CD4-positive, alpha-beta T cell treated with Interleukin-2 at 100 ng/mL for 4 hours (primary cell): ENCODE measurements at regions not wholly inside any gene's neighbourhood (a gene's known extent, or its start where the extent isn't known, plus 50 kb on each side); places are given as distances from the start of the nearest gene placed in this dataset.

Experiments used
- DNase-seq: peaks from one replicate; pipeline ENCODE4 v3.0.0-alpha.2; 2020; ENCODE audit warnings: low spot score

DNA sequence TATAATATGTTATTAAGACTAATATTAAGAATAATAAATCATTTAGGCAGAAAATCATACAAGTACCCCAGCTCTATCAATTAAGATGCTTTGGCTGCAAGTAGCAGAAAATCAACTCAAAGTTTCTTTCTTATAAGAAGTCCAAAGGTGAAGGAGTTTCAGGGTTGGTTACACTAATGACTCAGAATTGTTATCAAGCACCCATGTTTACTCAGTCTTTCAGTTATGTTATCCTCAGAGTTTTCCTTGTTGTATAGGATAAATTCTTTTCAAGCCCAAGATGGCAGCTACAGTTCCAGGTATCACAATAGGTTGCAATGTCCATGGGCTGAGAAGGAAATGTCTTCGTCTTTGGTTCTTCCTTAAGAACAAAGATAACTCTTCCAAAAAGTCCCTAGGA is 163.6 kb downstream of the TNFSF18 start:
- DNase-seq = no peak

DNA sequence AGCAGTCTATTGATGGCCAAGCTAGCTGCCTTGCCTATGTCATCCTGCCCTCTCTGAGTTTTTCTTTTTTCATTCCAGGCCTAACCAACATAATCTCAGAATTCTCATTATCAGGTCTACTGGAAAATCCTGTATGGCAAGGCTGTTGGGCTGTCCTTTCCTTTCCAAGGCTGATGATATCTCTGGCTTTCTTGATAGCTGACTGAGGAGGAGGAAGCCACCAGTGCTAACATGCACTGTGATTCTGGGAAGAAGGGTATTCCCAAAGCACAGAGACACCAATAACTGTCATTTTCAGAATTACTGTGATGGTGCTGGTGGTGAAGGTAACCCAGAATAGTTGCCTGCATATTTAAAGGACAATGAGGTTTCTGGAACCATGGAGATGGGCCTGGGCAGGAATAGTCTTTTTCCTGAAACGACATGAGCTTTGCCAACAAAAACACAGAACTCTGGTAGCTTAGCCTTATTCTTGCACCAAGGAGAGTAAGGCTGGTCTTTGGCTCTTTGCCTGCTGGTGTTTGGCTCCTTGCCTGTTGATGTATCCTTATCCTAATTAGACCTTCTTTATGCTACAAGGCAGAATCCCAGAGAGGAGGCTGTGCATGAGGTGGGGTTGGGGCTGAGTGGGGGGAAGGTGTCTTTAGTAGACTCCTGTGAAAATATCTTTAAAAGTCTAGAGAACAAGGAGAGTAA is 157.4 kb downstream of the TNFSF18 start:
- DNase-seq = no peak

- DNase-seq = peak; percentile 29
Observed at GRCh38 chr1:172894349-172895049, 156.2 kb downstream of the TNFSF18 start.

- DNase-seq = peak; percentile 67
Observed at GRCh38 chr1:172895050-172895460, 155.7 kb downstream of the TNFSF18 start.

DNA sequence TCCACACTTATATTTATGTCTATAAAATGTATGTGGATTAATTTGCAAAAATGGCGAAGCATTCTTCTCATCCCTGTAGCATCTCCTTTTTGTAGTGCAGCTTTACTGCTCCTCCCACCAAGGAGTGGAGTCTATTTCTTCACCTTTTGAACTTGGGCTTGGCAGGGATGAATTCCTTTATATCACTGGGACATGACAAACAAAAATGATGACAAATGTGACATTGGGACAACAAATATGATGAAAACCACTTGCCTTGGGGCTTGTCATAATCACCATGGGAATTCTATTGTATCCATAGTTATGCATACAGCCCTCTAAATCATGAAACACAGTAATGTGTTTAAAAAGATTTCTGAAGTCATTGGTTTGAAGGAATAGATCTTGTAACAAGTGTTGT is 155.0 kb downstream of the TNFSF18 start:
- no peak for DNase-seq

- no peak for DNase-seq
Observed at GRCh38 chr1:172897738-172898137, 153.0 kb downstream of the TNFSF18 start.

DNA sequence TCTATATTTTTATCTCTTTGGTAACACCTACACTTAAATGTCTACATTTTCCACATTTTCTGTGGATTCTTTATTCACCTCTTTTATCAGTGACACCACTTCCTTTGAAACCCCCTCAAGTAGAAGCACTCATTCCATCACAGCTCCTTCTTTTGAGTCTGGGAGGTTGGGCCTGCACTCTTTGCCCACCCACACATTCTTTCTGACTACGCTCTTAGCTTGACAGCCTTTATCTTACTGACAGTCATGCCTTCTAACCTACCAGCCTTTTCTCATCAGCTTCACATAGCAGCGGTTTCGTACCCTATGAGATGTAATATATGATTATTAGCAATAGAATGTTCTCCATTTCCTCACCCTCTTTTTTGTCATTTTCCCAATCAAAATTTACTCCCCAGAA is 151.9 kb downstream of the TNFSF18 start:
- DNase-seq = no peak

DNA sequence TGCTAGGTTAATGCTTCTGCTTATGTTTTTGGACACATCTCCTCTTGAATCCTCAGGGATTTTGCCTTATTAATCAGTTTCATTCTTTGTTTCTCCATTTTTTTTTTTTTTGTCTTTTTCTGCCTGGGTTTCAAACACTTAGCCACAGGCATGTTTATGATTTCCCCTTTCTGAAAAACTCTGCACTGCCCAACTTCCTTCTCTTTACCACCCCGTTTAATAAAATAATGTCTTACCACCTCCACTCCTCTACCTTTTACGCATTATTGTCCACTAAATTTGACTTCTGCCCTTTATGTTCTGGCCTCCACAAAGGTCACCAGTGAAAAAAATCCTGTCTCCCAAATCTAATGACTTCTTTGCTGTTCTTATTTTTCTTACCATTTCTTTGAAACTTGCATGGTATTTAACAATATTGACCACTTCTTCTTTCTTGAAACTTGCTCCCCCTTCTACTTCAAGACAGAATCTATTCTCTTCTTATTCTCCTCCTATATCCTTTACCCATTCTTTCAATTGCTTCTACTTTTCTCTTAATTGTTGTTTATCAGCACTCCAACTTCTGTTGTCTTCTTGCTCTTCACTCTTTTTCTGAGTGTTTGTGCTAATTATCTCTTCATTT is 150.3 kb downstream of the TNFSF18 start:
- DNase-seq = no peak

DNA sequence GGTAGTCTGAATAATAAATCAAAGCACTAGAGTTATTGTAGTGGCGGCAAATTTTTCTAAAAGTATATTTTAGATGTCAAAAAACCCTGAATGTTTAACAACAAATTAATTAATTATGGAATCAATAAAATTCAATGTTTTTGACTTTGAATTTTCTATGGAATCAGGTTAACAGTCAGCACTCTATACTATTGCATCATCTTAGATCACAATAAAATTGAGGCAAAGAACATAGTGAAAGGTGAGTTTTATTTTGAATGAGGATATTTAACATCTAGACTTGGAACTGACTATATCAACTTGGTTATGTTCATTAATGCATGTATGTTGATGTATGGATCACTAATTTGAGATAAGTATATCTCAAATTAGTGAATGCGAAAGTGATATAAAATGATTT is 148.5 kb downstream of the TNFSF18 start:
- DNase-seq = no peak

DNA sequence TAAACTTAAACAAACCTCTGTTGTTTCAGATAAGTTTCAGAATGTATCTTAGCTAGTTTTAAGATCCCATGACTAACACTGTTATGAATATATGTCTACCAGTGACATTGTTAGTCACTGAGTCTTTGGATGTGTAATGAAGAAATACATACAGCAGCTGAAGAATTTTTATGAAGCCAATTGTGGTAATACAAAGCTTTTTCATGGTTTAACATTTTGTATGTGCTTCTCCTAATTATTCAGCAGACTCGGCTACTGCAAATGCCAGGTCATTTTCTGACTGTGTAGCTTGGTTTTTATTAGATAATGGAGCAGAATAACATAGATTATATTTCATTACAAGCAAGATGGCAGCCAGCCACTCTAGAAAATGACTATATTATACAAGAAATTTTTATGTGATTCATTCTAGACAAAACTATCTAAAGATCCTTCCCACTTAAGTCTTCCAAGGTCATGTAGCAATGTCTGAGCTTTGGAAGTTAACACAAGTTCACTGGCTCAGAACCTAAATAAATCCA is 147.8 kb downstream of the TNFSF18 start:
- no peak for DNase-seq

DNA sequence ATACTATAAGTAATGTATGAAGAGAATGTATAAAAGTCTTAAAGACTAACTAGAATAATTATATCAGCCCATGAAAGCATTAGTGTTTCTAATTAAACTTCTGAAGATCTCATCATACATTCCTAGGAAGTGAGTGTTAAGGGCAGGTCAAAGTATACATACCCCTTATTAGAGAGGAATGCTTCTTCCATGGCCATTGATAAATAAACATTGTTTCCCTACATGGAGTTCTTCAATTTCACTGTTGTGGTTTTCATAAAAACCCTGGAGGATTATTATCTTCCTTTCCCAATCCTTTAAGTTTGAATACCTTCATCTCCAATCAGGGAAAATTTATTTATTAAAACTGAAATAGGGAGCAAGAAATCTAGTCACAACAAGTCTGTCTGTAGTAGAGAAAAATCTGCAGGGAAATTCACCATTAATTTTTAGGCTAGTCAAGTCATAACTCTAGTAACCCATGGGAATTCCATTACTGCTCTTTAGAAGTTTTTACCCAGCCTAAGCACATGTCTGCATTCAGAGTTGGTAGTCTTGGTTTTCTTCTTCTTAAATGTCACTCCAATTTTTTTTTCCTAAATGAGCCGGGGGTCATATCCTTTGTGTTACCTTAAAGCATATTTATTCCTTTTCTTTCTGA is 147.0 kb downstream of the TNFSF18 start:
- no peak for DNase-seq

GRCh38 chr1:172905452-172905851 is 145.3 kb downstream of the TNFSF18 start:
- DNase-seq = no peak

DNA sequence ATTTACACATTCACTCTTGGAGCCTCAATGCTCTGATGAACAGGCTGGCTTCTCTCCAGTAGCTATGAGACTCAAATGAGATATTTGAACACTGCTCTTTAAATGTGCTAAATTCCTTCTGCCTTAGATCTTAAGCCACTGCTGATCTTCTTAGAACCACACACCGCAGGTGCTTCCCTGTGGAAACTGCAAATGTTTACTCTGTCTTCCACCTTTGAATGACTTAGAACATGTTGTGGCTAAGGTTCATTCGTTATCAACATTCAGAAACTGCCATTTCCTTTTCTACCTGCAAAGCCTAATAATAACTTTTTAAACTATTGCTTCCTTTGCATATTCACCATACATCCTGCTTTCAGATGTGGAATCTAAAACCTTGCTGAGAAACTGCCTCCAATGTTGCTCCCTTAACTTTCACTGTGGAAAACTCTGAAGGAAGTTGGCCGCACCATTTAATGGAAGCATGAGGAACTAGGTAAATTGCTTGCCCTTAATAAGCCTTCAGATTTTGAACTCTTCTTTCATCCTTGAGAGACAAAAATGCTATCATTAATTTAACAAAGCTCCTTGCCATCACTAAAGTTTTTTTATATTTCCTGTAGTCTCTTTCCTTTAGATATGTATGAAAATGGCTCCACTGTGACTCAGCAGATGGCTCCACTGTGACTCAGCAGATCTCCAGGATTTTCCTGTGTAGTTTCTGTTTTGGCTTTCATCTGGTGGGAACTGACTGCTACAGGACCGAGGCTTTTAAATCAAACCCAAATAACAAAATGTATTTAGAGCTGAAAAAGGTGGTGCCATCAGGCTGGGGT is 143.8 kb downstream of the TNFSF18 start:
- DNase-seq = peak; percentile 46

DNA sequence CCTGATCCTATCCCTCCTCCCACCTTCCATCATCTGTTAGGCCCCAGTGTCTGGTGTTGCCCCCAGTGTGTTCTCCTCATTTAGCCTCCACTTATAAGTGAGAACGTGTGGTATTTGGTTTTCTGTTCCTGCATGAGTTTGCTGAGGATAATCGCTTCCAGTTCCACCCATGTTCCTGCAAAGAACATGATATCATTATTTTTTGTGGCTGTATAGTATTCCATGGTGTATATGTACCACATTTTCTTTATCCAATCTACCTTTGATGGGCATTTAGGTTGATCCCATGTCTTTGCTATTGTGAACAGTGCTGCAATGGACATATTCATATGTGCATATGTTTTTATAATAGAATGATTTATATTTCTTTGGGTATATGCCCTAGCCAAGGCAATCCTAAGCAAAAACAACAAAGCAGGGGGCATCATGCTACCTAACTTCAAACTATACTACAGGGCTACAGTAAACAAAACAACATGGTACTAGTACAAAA is 142.9 kb downstream of the TNFSF18 start:
- no peak for DNase-seq

GRCh38 chr1:172909606-172910326 is 141.0 kb downstream of the TNFSF18 start:
- no peak for DNase-seq

- no peak for DNase-seq
Observed at GRCh38 chr1:172912765-172913260, 137.9 kb downstream of the TNFSF18 start.

- DNase-seq = no peak
Observed at GRCh38 chr1:172914501-172915144, 136.1 kb downstream of the TNFSF18 start.

GRCh38 chr1:172915271-172915670 is 135.5 kb downstream of the TNFSF18 start:
- no peak for DNase-seq

DNA sequence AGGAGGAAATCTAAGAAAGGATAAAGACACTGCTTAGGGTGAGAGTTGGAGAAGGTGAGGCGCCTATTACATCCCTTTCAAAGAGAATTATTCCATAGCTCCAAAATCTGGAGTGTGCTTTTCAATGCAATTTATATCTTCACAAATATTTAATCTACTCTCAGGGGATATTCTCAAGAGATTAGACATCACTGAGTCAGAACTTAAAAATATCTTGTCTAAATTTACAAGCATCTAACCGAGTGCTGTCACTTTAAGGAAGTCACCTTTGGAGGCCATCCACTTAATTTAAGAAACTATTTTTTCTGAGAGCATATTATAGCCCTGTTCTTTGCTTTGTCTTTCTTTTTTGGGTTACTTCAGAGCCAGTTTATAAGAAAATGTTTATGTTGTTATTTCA is 134.6 kb downstream of the TNFSF18 start:
- no peak for DNase-seq

GRCh38 chr1:172917972-172918371 is 132.8 kb downstream of the TNFSF18 start:
- no peak for DNase-seq
